A549 (cell line): ENCODE measurements at regions not wholly inside any gene's neighbourhood (a gene's known extent, or its start where the extent isn't known, plus 50 kb on each side); places are given as distances from the start of the nearest gene placed in this dataset.
A peak's percentile ranks its signal among the peaks of the same experiment; 100 is the strongest.

ENCODE experiments used
- ATAC-seq, 2 experiments: fragments of 200-7000 bp in 1 of 2; fragments of >200 bp in 1 of 2; cut with Nextera tagmentation in 1 of 2; cut with Tn5 transposase in 1 of 2; 3 replicates each; pipeline versions ENCODE4 v1.8.0 to v1.9.1; 2018 to 2020; ENCODE audit warnings: mild to moderate bottlenecking in 1 of 2, moderate library complexity in 1 of 2
- CTCF ChIA-PET: fragments of 300-600 bp; sonication (Branson Sonifier 250); formaldehyde crosslinking; extraction: SDS; loops from one replicate; lab custom pipeline; 2021; ENCODE audit warnings: antibody characterized with exemption, inconsistent platforms; lab: Yijun Ruan, JAX
- POLR2A ChIA-PET: fragments of 350-600 bp; formaldehyde crosslinking; extraction: SDS; loops from one replicate; lab custom pipeline; 2021; ENCODE audit warnings: antibody characterized with exemption, inconsistent platforms; lab: Yijun Ruan, JAX
- DNase-seq, 2 experiments: peaks; one replicate each; pipeline versions ENCODE4 v3.0.0 to v3.0.0-alpha.2; 2011 to 2016; ENCODE audit warnings: low read depth in 1 of 2, low spot score in 1 of 2
- FAIRE-seq: peaks from 2 replicates; lab custom pipeline; 2011; peaks lifted over from hg19 to GRCh38; lab: Jason Lieb, UNC
- H3K27ac ChIP-seq, 2 experiments: fragments of >200 bp; sonication (Bioruptor Twin); formaldehyde crosslinking; 3 replicates each; pipeline ENCODE4 v1.5.1; 2016 to 2017
- H3K4me1 ChIP-seq: fragments of >200 bp; sonication (Bioruptor Twin); formaldehyde crosslinking; 3 replicates; pipeline ENCODE4 v1.6.1; 2016
- H3K4me2 ChIP-seq: fragments of >200 bp; sonication (Bioruptor Twin); formaldehyde crosslinking; 3 replicates; pipeline ENCODE4 v1.6.1; 2016
- H3K4me3 ChIP-seq: fragments of >200 bp; sonication (Bioruptor Twin); formaldehyde crosslinking; 3 replicates; pipeline ENCODE4 v1.5.1; 2016
- H3K9me3 ChIP-seq: fragments of >200 bp; sonication (Bioruptor Twin); formaldehyde crosslinking; 3 replicates; pipeline ENCODE4 v1.6.1; 2016
- ATOH8 ChIP-seq: fragments of 250-450 bp; sonication (Bioruptor Pico); IDR thresholded peaks from 2 replicates; pipeline ENCODE4 v1.5.0; 2020; ENCODE audit warnings: low read depth, mild to moderate bottlenecking, moderate library complexity
- BHLHE40 ChIP-seq: IDR thresholded peaks from 2 replicates; pipeline ENCODE4 v1.6.1; 2012; ENCODE audit warnings: low read depth, low read length, inconsistent platforms
- CBX2 ChIP-seq: fragments of 200-600 bp; sonication (generic); IDR thresholded peaks from 2 replicates; pipeline ENCODE4 v1.6.1; 2016; ENCODE audit warnings: low read depth, mild to moderate bottlenecking, borderline replicate concordance
- CHD4 ChIP-seq: fragments of 200-600 bp; sonication (generic); IDR thresholded peaks from 2 replicates; pipeline ENCODE4 v1.6.1; 2016; ENCODE audit warnings: antibody characterized with exemption, mild to moderate bottlenecking, borderline replicate concordance
- E2F6 ChIP-seq: IDR thresholded peaks from 2 replicates; pipeline ENCODE4 v1.6.1; 2012; ENCODE audit warnings: low read depth, borderline replicate concordance
- EP300 ChIP-seq, 2 experiments: fragments of >200 bp; sonication (Bioruptor Twin); formaldehyde crosslinking; IDR thresholded peaks; 2 replicates in 1 of 2; 3 replicates in 1 of 2; pipeline ENCODE4 v1.6.1; 2016 to 2017
- ESRRA ChIP-seq: fragments of 150-350 bp; IDR thresholded peaks from 2 replicates; pipeline ENCODE4 v1.6.1; 2014; ENCODE audit warnings: mild to moderate bottlenecking, low read length, borderline replicate concordance
- FOXS1 ChIP-seq: fragments of 250-450 bp; sonication (Bioruptor Pico); IDR thresholded peaks from 2 replicates; pipeline ENCODE4 v1.5.0; 2020; ENCODE audit warnings: mild to moderate bottlenecking, moderate library complexity
- JUN ChIP-seq, 2 experiments: fragments of >200 bp; sonication (Bioruptor Twin); formaldehyde crosslinking; IDR thresholded peaks; 2 replicates in 1 of 2; 3 replicates in 1 of 2; pipeline ENCODE4 v1.6.1; 2016 to 2017
- JUNB ChIP-seq: fragments of >200 bp; sonication (Bioruptor Twin); formaldehyde crosslinking; IDR thresholded peaks from 2 replicates; pipeline ENCODE4 v1.6.1; 2016
- MAZ ChIP-seq: fragments of 150-350 bp; IDR thresholded peaks from 2 replicates; pipeline ENCODE4 v1.6.1; 2014; ENCODE audit warnings: antibody characterized with exemption, low read depth, low read length, borderline replicate concordance
- POLR2AphosphoS2 ChIP-seq: conservative IDR thresholded peaks from 2 replicates; pipeline ENCODE4 v1.6.1; 2012; ENCODE audit warnings: low read length, improper control_type of control experiment, inconsistent platforms
- RAD21 ChIP-seq, 2 experiments: fragments of >200 bp in 1 of 2; sonication (Bioruptor Twin) in 1 of 2; formaldehyde crosslinking in 1 of 2; IDR thresholded peaks in 1 of 2; conservative IDR thresholded peaks in 1 of 2; 2 replicates in 1 of 2; 3 replicates in 1 of 2; pipeline ENCODE4 v1.6.1; 2012 to 2018; ENCODE audit warnings: inconsistent platforms in 1 of 2
- SREBF2 ChIP-seq: fragments of 450-650 bp; IDR thresholded peaks from 2 replicates; pipeline ENCODE4 v1.6.1; 2014; ENCODE audit warnings: mild to moderate bottlenecking, moderate library complexity
- ZC3H11A ChIP-seq: fragments of 450-650 bp; IDR thresholded peaks from 2 replicates; pipeline ENCODE4 v1.6.1; 2014; ENCODE audit warnings: antibody characterized with exemption, mild to moderate bottlenecking
- ZFP36 ChIP-seq: fragments of 450-650 bp; IDR thresholded peaks from 2 replicates; pipeline ENCODE4 v1.6.1; 2014; ENCODE audit warnings: borderline replicate concordance; ENCODE audit not compliant: partially characterized antibody
- ZSCAN20 ChIP-seq: fragments of 250-450 bp; sonication (Bioruptor Pico); IDR thresholded peaks from 2 replicates; pipeline ENCODE4 v1.8.0; 2022; ENCODE audit warnings: mild to moderate bottlenecking, moderate library complexity
- WGBS: methylation state at CpG from one replicate; pipeline ENCODE4 v1.1.6; 2017; ENCODE audit errors: missing lambda C conversion rate; 5-methylcytosine and 5-hydroxymethylcytosine counted together

GRCh38 chr15:77731067-77731466, 98.4 kb upstream of the LINGO1 start (continued):
- no peak for TF ChIP-seq E2F6
- TF ChIP-seq JUNB, result no peak
- TF ChIP-seq, all 56 proteins: peak for 0

GRCh38 chr15:77727635-77728304, 95.1 kb upstream of the LINGO1 start:
- Histone ChIP-seq H3K4me1 (no peaks in the 10 kb centered on the region), H3K4me2 (no peak overlapping the region), H3K9me3 (no peaks in the 10 kb centered on the region), H3K27ac (no peak overlapping the region), H3K4me3 (no peak overlapping the region)
- POLR2A ChIA-PET, result no interaction called here
- FAIRE-seq, result no peak
- CTCF ChIA-PET, result interaction anchor here (0.6 kb wide), 1 partner anchor 386 kb away, joined by 3 read pairs; no protein-coding TSS in a partner anchor
- peak in 1 of 2 experiments; percentile 14; a peak in 2 of 6 replicates for ATAC-seq
- 41% methylated on average over 5 of the region's 7 CpGs for WGBS
- no peak for DNase-seq
- no peak for TF ChIP-seq ATOH8 (CRISPR knock-in tag)
- TF ChIP-seq RAD21 (conservative IDR thresholded peaks at IDR 0.05 in 1 of 2, IDR thresholded peaks at IDR 0.05 in 1 of 2), result no peak
- no peak for TF ChIP-seq ZC3H11A
- TF ChIP-seq CHD4, result no peak
- no peak for TF ChIP-seq MAZ
- no peak for TF ChIP-seq JUN (IDR thresholded peaks at IDR 0.05)
- no peak for TF ChIP-seq POLR2AphosphoS2
- no peak for TF ChIP-seq JUNB
- TF ChIP-seq FOXS1, result no peak
- no peak for TF ChIP-seq SREBF2

GRCh38 chr15:77724715-77725114, 92.0 kb upstream of the LINGO1 start:
- Histone ChIP-seq H3K4me2 (no peak overlapping the region), H3K4me3 (no peak overlapping the region), H3K27ac (no peak overlapping the region), H3K4me1 (no peaks in the 10 kb centered on the region), H3K9me3 (no peaks in the 10 kb centered on the region)
- no peak for ATAC-seq
- CTCF ChIA-PET, result no interaction called here
- no peak for TF ChIP-seq ZSCAN20 (CRISPR knock-in tag)
- no peak for DNase-seq
- WGBS, result 53% methylated on average over 6 of the region's 6 CpGs
- FAIRE-seq, result no peak
- POLR2A ChIA-PET, result no interaction called here

- Histone ChIP-seq H3K4me1 (no peaks in the 10 kb centered on the region), H3K4me3 (no peak overlapping the region), H3K9me3 (no peaks in the 10 kb centered on the region), H3K4me2 (no peak overlapping the region), H3K27ac (no peak overlapping the region)
- ATAC-seq (no peak), FAIRE-seq (no peak), DNase-seq (no peak)
- CTCF ChIA-PET, result interaction anchor here (0.9 kb wide), 1 partner anchor 61 kb away, joined by 3 read pairs; no protein-coding TSS in a partner anchor
- POLR2A ChIA-PET, result no interaction called here
- 65% methylated on average over 7 of the region's 16 CpGs for WGBS
- TF ChIP-seq BHLHE40 (no peak), JUN (IDR thresholded peaks at IDR 0.05) (no peak), EP300 (IDR thresholded peaks at IDR 0.05) (no peak), ESRRA (no peak), JUNB (no peak), CBX2 (no peak)
These were observed 91.0 kb upstream of the LINGO1 start for GRCh38 chr15:77723756-77724155.

GRCh38 chr15:77722759-77723460, 90.2 kb upstream of the LINGO1 start:
- DNase-seq, result no peak
- H3K4me3 ChIP-seq, result no peak overlapping the region
- no peak for FAIRE-seq
- no peak overlapping the region for H3K4me2 ChIP-seq
- POLR2A ChIA-PET, result no interaction called here
- H3K9me3 ChIP-seq, result no peaks in the 10 kb centered on the region
- TF ChIP-seq CBX2 (no peak), ZFP36 (peak; percentile 5)
- peak in 1 of 2 experiments; percentile 36; a peak in 3 of 6 replicates for ATAC-seq
- 73% methylated on average over 18 of the region's 18 CpGs for WGBS
- CTCF ChIA-PET, result interaction anchor here (0.9 to 1.9 kb wide), 3 partner anchors 10 to 89 kb away, joined by 3 to 5 read pairs (median 3); no protein-coding TSS in a partner anchor
- no peaks in the 10 kb centered on the region for H3K4me1 ChIP-seq
- H3K27ac ChIP-seq, result no peak overlapping the region
